ENCODE measurements at regions not wholly inside any gene's neighbourhood (a gene's known extent, or its start where the extent isn't known, plus 50 kb on each side); places are given as distances from the start of the nearest gene placed in this dataset.

- Histone ChIP-seq H3K27me3 (ENCODE audit: control insufficient read depth, insufficient read depth, low read length) (peaks cover 2% of the 10 kb centered on the region; the same call in 1 of the 2 replicates), H3K4me3 (ENCODE audit: low read depth, low read length) (no peak overlapping the region), H3K36me3 (ENCODE audit: control insufficient read depth, insufficient read depth, low read length) (no peaks in the 10 kb centered on the region)
- DNase-seq (ENCODE audit: low read depth), result no peak
- TF ChIP-seq, protein P1, sequence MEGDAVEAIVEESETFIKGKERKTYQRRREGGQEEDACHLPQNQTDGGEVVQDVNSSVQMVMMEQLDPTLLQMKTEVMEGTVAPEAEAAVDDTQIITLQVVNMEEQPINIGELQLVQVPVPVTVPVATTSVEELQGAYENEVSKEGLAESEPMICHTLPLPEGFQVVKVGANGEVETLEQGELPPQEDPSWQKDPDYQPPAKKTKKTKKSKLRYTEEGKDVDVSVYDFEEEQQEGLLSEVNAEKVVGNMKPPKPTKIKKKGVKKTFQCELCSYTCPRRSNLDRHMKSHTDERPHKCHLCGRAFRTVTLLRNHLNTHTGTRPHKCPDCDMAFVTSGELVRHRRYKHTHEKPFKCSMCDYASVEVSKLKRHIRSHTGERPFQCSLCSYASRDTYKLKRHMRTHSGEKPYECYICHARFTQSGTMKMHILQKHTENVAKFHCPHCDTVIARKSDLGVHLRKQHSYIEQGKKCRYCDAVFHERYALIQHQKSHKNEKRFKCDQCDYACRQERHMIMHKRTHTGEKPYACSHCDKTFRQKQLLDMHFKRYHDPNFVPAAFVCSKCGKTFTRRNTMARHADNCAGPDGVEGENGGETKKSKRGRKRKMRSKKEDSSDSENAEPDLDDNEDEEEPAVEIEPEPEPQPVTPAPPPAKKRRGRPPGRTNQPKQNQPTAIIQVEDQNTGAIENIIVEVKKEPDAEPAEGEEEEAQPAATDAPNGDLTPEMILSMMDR (IDR thresholded peaks at IDR 0.05; ENCODE audit: insufficient read depth, low read depth, low read length), result no peak
- ChIA-PET CTCF (interaction anchor here (0.6 to 1.2 kb wide), 5 partner anchors 17 to 476 kb away, joined by 3 to 5 read pairs (median 4); no protein-coding TSS in a partner anchor), POLR2A (no interaction called here)
Observed at GRCh38 chr12:30829876-30830275, 75.1 kb upstream of the CAPRIN2 start.

- ChIA-PET POLR2A (no interaction called here), CTCF (no interaction called here)
- TF ChIP-seq, protein P1 (IDR thresholded peaks at IDR 0.05; ENCODE audit: insufficient read depth, low read depth, low read length), result no peak
- Histone ChIP-seq H3K36me3 (ENCODE audit: control insufficient read depth, insufficient read depth, low read length) (no peaks in the 10 kb centered on the region), H3K27me3 (ENCODE audit: control insufficient read depth, insufficient read depth, low read length) (peaks cover 2% of the 10 kb centered on the region; the same call in 1 of the 2 replicates), H3K4me3 (ENCODE audit: low read depth, low read length) (no peak overlapping the region)
- DNase-seq (ENCODE audit: low read depth), result no peak
Observed at GRCh38 chr12:30828686-30829085, 73.9 kb upstream of the CAPRIN2 start.

DNA sequence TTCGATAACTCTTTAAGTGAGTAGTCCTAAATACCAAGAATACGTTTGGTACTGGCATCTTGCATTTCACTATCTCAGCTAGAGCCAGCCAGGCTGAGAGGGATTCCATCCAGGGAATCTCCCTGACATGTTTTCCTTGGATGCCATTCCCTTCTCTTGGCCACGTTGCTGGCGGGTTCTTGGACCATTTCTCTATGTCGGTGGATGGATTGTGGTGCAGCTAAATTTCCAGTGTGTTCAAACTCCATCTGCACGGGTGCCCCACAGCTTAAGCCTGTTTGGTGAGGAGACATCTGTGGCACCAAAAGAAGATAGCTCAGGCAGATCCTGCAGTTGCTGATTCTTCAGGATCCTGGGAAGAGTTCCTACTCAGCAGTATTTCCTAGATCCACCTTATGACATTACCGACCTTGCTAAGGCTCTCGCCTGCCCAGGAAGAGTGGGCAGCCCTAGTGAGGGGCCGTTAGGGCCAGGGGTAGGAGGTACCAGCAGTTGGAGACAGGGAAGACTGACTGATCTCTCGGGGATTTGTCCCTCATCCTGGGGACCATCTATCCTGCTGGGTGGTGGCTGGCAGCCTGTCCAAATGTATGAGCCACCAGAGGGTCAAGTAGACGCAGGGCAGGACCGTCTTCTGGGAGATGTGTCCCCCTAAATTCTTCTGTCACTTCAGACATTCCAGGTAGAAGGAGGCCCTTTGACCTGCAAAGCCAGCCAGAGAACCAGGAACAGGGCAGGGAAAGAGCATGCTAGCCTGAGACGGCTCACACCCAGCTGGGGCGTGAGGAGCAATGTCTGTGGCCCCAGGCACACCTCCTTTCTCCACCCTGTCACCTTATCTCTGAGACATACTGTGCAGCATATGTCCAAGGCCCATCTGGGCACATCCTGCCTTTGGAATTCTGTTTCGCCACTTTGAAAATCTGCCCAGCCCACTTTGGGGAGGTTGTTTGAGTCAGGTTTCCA lies 72.6 kb upstream of the CAPRIN2 start:
- Histone ChIP-seq H3K27me3 (ENCODE audit: control insufficient read depth, insufficient read depth, low read length) (peaks cover 2% of the 10 kb centered on the region; the same call in 1 of the 2 replicates), H3K4me3 (ENCODE audit: low read depth, low read length) (no peak overlapping the region), H3K36me3 (ENCODE audit: control insufficient read depth, insufficient read depth, low read length) (no peaks in the 10 kb centered on the region)
- POLR2A ChIA-PET, result no interaction called here
- TF ChIP-seq, protein P1 (IDR thresholded peaks at IDR 0.05; ENCODE audit: insufficient read depth, low read depth, low read length), result no peak
- CTCF ChIA-PET, result interaction anchor here (1.5 kb wide), 1 partner anchor 10 kb away, joined by 3 read pairs; no protein-coding TSS in a partner anchor
- no peak for DNase-seq (ENCODE audit: low read depth)

- Histone ChIP-seq H3K27me3 (ENCODE audit: control insufficient read depth, insufficient read depth, low read length) (peaks cover 2% of the 10 kb centered on the region), H3K4me3 (ENCODE audit: low read depth, low read length) (no peak overlapping the region), H3K36me3 (ENCODE audit: control insufficient read depth, insufficient read depth, low read length) (no peaks in the 10 kb centered on the region)
- TF ChIP-seq, protein P1 (IDR thresholded peaks at IDR 0.05; ENCODE audit: insufficient read depth, low read depth, low read length), result no peak
- ChIA-PET POLR2A (no interaction called here), CTCF (interaction anchor here (0.9 to 1.5 kb wide), 2 partner anchors 9 to 18 kb away, joined by 3 to 4 read pairs; no protein-coding TSS in a partner anchor)
- DNase-seq (ENCODE audit: low read depth), result no peak
Observed at GRCh38 chr12:30826276-30826675, 71.5 kb upstream of the CAPRIN2 start.

DNA sequence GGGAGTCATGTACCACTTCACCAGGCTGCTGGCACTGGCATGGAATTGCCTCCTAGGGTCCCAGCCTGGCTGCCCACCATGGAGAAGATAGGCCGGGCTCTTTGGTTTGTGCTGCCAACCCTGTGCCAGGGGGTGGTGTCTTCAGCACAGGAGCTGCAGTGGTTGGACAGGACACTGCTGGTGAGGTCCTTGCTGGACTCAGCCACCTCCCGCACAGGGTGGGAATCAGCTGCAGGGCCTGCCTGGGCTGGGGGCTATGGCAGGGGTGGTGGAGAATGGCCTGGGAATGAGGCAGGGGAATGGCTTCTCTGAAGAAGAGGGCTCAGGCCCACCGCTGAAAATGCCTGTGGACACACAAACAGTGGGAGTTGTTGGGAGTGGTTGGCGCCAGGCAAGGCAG lies 70.6 kb upstream of the CAPRIN2 start:
- POLR2A ChIA-PET, result no interaction called here
- TF ChIP-seq, protein P1 (IDR thresholded peaks at IDR 0.05; ENCODE audit: insufficient read depth, low read depth, low read length), result no peak
- Histone ChIP-seq H3K36me3 (ENCODE audit: control insufficient read depth, insufficient read depth, low read length) (no peaks in the 10 kb centered on the region), H3K27me3 (ENCODE audit: control insufficient read depth, insufficient read depth, low read length) (peaks cover 4% of the 10 kb centered on the region), H3K4me3 (ENCODE audit: low read depth, low read length) (no peak overlapping the region)
- CTCF ChIA-PET, result interaction anchor here (0.6 kb wide), 1 partner anchor 50 kb away, joined by 3 read pairs; no protein-coding TSS in a partner anchor
- no peak for DNase-seq (ENCODE audit: low read depth)

Measured in BJ (cell line).